H9 (cell line): ENCODE measurements at regions not wholly inside any gene's neighbourhood (a gene's known extent, or its start where the extent isn't known, plus 50 kb on each side); places are given as distances from the start of the nearest gene placed in this dataset.

ENCODE experiments used
- DNase-seq: peaks from one replicate; pipeline ENCODE4 v3.0.0-alpha.2; 2017
- H2AFZ ChIP-seq: one replicate; pipeline ENCODE4 v1.6.1; 2013; ENCODE audit warnings: mild to moderate bottlenecking, low read length, control low read depth, moderate library complexity
- H2AK5ac ChIP-seq: 2 replicates; pipeline ENCODE4 v1.6.1; 2013; ENCODE audit warnings: low read length, control low read depth, mixed read lengths; ENCODE audit not compliant: insufficient read length
- H2BK120ac ChIP-seq: one replicate; pipeline ENCODE4 v1.6.1; 2013; ENCODE audit warnings: low read depth, mild to moderate bottlenecking, low read length, control low read depth, inconsistent platforms; ENCODE audit not compliant: poor library complexity, severe bottlenecking
- H2BK12ac ChIP-seq: 2 replicates; pipeline ENCODE4 v1.6.1; 2013; ENCODE audit warnings: low read length, control low read depth, mixed read lengths, low read depth; ENCODE audit not compliant: insufficient read length
- H2BK15ac ChIP-seq: 2 replicates; pipeline ENCODE4 v1.6.1; 2013; ENCODE audit warnings: low read depth, low read length, control low read depth
- H2BK20ac ChIP-seq: one replicate; pipeline ENCODE4 v1.6.1; 2013; ENCODE audit warnings: low read depth, mild to moderate bottlenecking, low read length, control low read depth, inconsistent platforms; ENCODE audit not compliant: poor library complexity, severe bottlenecking
- H2BK5ac ChIP-seq: 2 replicates; pipeline ENCODE4 v1.6.1; 2013; ENCODE audit warnings: low read length, control low read depth, mixed read lengths; ENCODE audit not compliant: insufficient read length
- H3K14ac ChIP-seq: 2 replicates; pipeline ENCODE4 v1.6.1; 2013; ENCODE audit warnings: low read length, control low read depth; ENCODE audit not compliant: insufficient read depth
- H3K18ac ChIP-seq: 2 replicates; pipeline ENCODE4 v1.6.1; 2013; ENCODE audit warnings: low read depth, mild to moderate bottlenecking, mixed read lengths, low read length, control low read depth; ENCODE audit not compliant: insufficient read length
- H3K23ac ChIP-seq: 2 replicates; pipeline ENCODE4 v1.6.1; 2013; ENCODE audit warnings: low read length, control low read depth, mixed read lengths, low read depth; ENCODE audit not compliant: insufficient read length
- H3K23me2 ChIP-seq: 2 replicates; pipeline ENCODE4 v1.6.1; 2013; ENCODE audit warnings: low read depth, mild to moderate bottlenecking, mixed read lengths, low read length, control low read depth; ENCODE audit not compliant: insufficient read length, poor library complexity, severe bottlenecking
- H3K27ac ChIP-seq: 2 replicates; pipeline ENCODE4 v1.5.1; 2013; ENCODE audit warnings: low read length, control low read depth, mixed read lengths, low read depth; ENCODE audit not compliant: insufficient read length
- H3K27me3 ChIP-seq: 2 replicates; pipeline ENCODE4 v1.6.1; 2013; ENCODE audit warnings: low read length, control low read depth, inconsistent platforms; ENCODE audit not compliant: insufficient read depth
- H3K4ac ChIP-seq: 2 replicates; pipeline ENCODE4 v1.6.1; 2013; ENCODE audit warnings: low read depth, mild to moderate bottlenecking, control low read depth, inconsistent platforms, low read length, moderate library complexity
- H3K4me1 ChIP-seq: 2 replicates; pipeline ENCODE4 v1.6.1; 2013; ENCODE audit warnings: low read length, control low read depth, inconsistent platforms; ENCODE audit not compliant: insufficient read depth
- H3K4me2 ChIP-seq: 2 replicates; pipeline ENCODE4 v1.6.1; 2013; ENCODE audit warnings: low read length, control low read depth, mixed read lengths; ENCODE audit not compliant: insufficient read length, insufficient read depth
- H3K56ac ChIP-seq: 2 replicates; pipeline ENCODE4 v1.6.1; 2013; ENCODE audit warnings: low read depth, mild to moderate bottlenecking, mixed read lengths, low read length, control low read depth; ENCODE audit not compliant: insufficient read length
- H3K79me1 ChIP-seq: 2 replicates; pipeline ENCODE4 v1.6.1; 2013; ENCODE audit warnings: low read depth, mild to moderate bottlenecking, moderate library complexity, low read length, control low read depth, inconsistent platforms; ENCODE audit not compliant: insufficient read depth, poor library complexity, severe bottlenecking
- H3K79me2 ChIP-seq: 2 replicates; pipeline ENCODE4 v1.6.1; 2013; ENCODE audit warnings: low read length, control low read depth, inconsistent platforms; ENCODE audit not compliant: insufficient read depth
- H3K9ac ChIP-seq: 2 replicates; pipeline ENCODE4 v1.6.1; 2013; ENCODE audit warnings: low read length, control low read depth, mixed read lengths; ENCODE audit not compliant: insufficient read length; ENCODE audit errors: extremely low read depth
- H3K9me3 ChIP-seq: one replicate; pipeline ENCODE4 v1.6.1; 2013; ENCODE audit warnings: low read depth, low read length, inconsistent platforms; ENCODE audit not compliant: control insufficient read depth
- H3T11ph ChIP-seq: one replicate; pipeline ENCODE4 v1.6.1; 2013; ENCODE audit warnings: mild to moderate bottlenecking, low read length, control low read depth, inconsistent platforms
- H4K20me1 ChIP-seq: one replicate; pipeline ENCODE4 v1.6.1; 2013; ENCODE audit not compliant: control insufficient read depth, insufficient read length, insufficient read depth
- H4K5ac ChIP-seq: 2 replicates; pipeline ENCODE4 v1.6.1; 2013; ENCODE audit warnings: low read depth, mild to moderate bottlenecking, mixed read lengths, low read length, control low read depth; ENCODE audit not compliant: insufficient read length
- H4K8ac ChIP-seq: replicated peaks from 2 replicates; pipeline ENCODE4 v1.6.1; 2013; ENCODE audit warnings: low read length, control low read depth, mixed read lengths, low read depth; ENCODE audit not compliant: insufficient read length
- H4K91ac ChIP-seq: 2 replicates; pipeline ENCODE4 v1.6.1; 2013; ENCODE audit warnings: low read depth, mild to moderate bottlenecking, moderate library complexity, mixed read lengths, low read length, control low read depth; ENCODE audit not compliant: insufficient read length
- H3K27ac Mint-ChIP-seq, 3 experiments: 2 replicates in 2 of 3; 3 replicates in 1 of 3; pipeline ENCODE4 v1.8.0; 2020 to 2021; ENCODE audit warnings: mixed read lengths in 3 of 3, mild to moderate bottlenecking in 1 of 3, moderate library complexity in 1 of 3
- H3K27me3 Mint-ChIP-seq: 2 replicates; pipeline ENCODE4 v1.8.0; 2021; ENCODE audit warnings: low read depth, mild to moderate bottlenecking, moderate library complexity, mixed read lengths
- H3K36me3 Mint-ChIP-seq, 3 experiments: 2 replicates in 2 of 3; 3 replicates in 1 of 3; pipeline ENCODE4 v1.8.0; 2020 to 2021; ENCODE audit warnings: low read depth in 3 of 3, mixed read lengths in 3 of 3; ENCODE audit not compliant: insufficient read depth in 1 of 3
- H3K4me1 Mint-ChIP-seq, 2 experiments: 2 replicates each; pipeline ENCODE4 v1.8.0; 2020; ENCODE audit warnings: mixed read lengths in 2 of 2
- H3K4me3 Mint-ChIP-seq, 2 experiments: 2 replicates in 1 of 2; 3 replicates in 1 of 2; pipeline ENCODE4 v1.8.0; 2020 to 2021; ENCODE audit warnings: mild to moderate bottlenecking in 2 of 2, mixed read lengths in 2 of 2, moderate library complexity in 1 of 2
- H3K9me3 Mint-ChIP-seq, 2 experiments: 2 replicates in 1 of 2; 3 replicates in 1 of 2; pipeline ENCODE4 v1.8.0; 2020; ENCODE audit warnings: mild to moderate bottlenecking in 2 of 2, mixed read lengths in 2 of 2, moderate library complexity in 1 of 2
- CTCF ChIP-seq: fragments of 200-600 bp; sonication (generic); conservative IDR thresholded peaks from 3 replicates; pipeline ENCODE4 v1.8.0; 2021; ENCODE audit warnings: antibody characterized with exemption, mild to moderate bottlenecking
- WGBS: extraction: QIAGEN DNeasy Blood & Tissue Kit; methylation state at CpG from one replicate; pipeline ENCODE4 v1.1.7; 2013; ENCODE audit warnings: missing lambda C conversion rate, low lambda C conversion rate, mixed read lengths; ENCODE audit not compliant: insufficient read length; ENCODE audit errors: extremely low coverage; 5-methylcytosine and 5-hydroxymethylcytosine counted together

GRCh38 chr16:82440336-82440735 lies 186.4 kb upstream of the CDH13 start:
- Mint-ChIP-seq H3K36me3 (no peaks in the 10 kb centered on the region), H3K9me3 (no peaks in the 10 kb centered on the region), H3K27me3 (peaks cover 2% of the 10 kb centered on the region), H3K4me1 (peaks cover 18 to 19% of the 10 kb centered on the region in 2 experiments), H3K4me3 (no peak overlapping the region), H3K27ac (peak overlapping the region in 2 of 3 experiments; percentile 4 to 12; a peak in 3 of 7 replicates)
- H4K20me1 ChIP-seq = no peaks in the 10 kb centered on the region
- no peaks in the 10 kb centered on the region; the same call in 1 of the 2 replicates for H3K4me1 ChIP-seq
- WGBS = no CpG with 5 or more reads among the region's 6 CpGs
- H3T11ph ChIP-seq = no peak overlapping the region
- no peak overlapping the region for H3K4me2 ChIP-seq
- H3K18ac ChIP-seq = no peak overlapping the region
- H3K4ac ChIP-seq = no peak overlapping the region
- no peak overlapping the region for H2BK15ac ChIP-seq
- H2BK5ac ChIP-seq = no peak overlapping the region
- H3K27ac ChIP-seq = no peak overlapping the region
- no peak overlapping the region for H2BK20ac ChIP-seq
- H3K79me1 ChIP-seq = no peaks in the 10 kb centered on the region
- H2AFZ ChIP-seq = no peak overlapping the region
- H3K9me3 ChIP-seq = no peaks in the 10 kb centered on the region
- no peak overlapping the region for H2BK12ac ChIP-seq
- H4K5ac ChIP-seq = peak overlapping the region; percentile 12
- no peak for DNase-seq
- no peak for TF ChIP-seq CTCF
- H3K27me3 ChIP-seq = no peaks in the 10 kb centered on the region
- peak overlapping the region; percentile 41; the same call in 1 of the 2 replicates for H3K14ac ChIP-seq
- H2AK5ac ChIP-seq = no peak overlapping the region
- peak overlapping the region; percentile 61 for H4K8ac ChIP-seq
- H3K56ac ChIP-seq = no peak overlapping the region
- H3K79me2 ChIP-seq = no peaks in the 10 kb centered on the region
- H3K23ac ChIP-seq = no peak overlapping the region
- no peaks in the 10 kb centered on the region for H3K23me2 ChIP-seq
- no peak overlapping the region for H3K9ac ChIP-seq
- H2BK120ac ChIP-seq = no peak overlapping the region
- no peak overlapping the region for H4K91ac ChIP-seq
